ENCODE measurements at regions not wholly inside any gene's neighbourhood (a gene's known extent, or its start where the extent isn't known, plus 50 kb on each side); places are given as distances from the start of the nearest gene placed in this dataset.

DNA sequence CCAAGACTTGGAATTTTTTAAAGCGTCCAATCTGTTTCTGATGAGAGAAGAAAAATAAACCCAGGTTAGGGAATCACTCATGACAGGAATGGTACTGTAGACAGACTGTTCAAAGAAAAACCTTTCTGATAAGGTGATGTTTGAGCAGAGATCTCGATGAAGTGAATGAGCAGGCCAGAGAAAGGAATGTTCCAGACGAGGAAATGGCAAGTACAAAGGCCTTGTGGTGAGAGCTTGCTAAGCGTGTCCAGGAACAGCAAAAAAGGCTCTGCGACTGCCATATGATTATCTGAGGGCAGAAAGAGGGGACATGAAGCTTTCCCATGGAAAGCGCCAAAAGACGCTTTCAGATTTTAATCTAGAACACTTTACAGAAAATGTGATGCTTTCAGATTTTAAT is 458.4 kb upstream of the SOX5 start:
- Histone ChIP-seq H3K27ac (ENCODE audit: control insufficient read depth, insufficient read depth, low read length) (no peak overlapping the region), H3K4me3 (ENCODE audit: control insufficient read depth in 2 of 3, extremely low read depth in 1 of 3, insufficient read depth in 2 of 3, low read depth in 1 of 3, low read length in 3 of 3) (no peak overlapping the region), H2AFZ (ENCODE audit: control insufficient read depth, low read length) (no peak overlapping the region), H3K9me3 (ENCODE audit: control insufficient read depth, low read depth, low read length) (no peaks in the 10 kb centered on the region), H3K4me1 (ENCODE audit: control insufficient read depth, extremely low read depth, insufficient read depth, low read length) (peaks cover 5% of the 10 kb centered on the region), H3K27me3 (ENCODE audit: control insufficient read depth, extremely low read depth, insufficient read depth, low read length) (no peaks in the 10 kb centered on the region), H3K9ac (ENCODE audit: control insufficient read depth, extremely low read depth, insufficient read depth, low read length) (no peak overlapping the region), H3K9me1 (ENCODE audit: control insufficient read depth, extremely low read depth, insufficient read depth, low read length) (no peaks in the 10 kb centered on the region), H3K36me3 (ENCODE audit: control insufficient read depth in 2 of 2, extremely low read depth in 1 of 2, insufficient read depth in 2 of 2, low read length in 2 of 2) (no peaks in the 10 kb centered on the region), H3K4me2 (ENCODE audit: control insufficient read depth, extremely low read depth, insufficient read depth, low read depth, low read length) (no peak overlapping the region), H4K20me1 (ENCODE audit: control insufficient read depth, extremely low read depth, insufficient read depth, low read length) (no peaks in the 10 kb centered on the region), H3K79me2 (ENCODE audit: control insufficient read depth, insufficient read depth, low read length) (no peaks in the 10 kb centered on the region)
- DNase-seq (ENCODE audit: low read depth, low spot score) (no peak), FAIRE-seq (no peak)
- dilution Hi-C loops (cut with MboI; ENCODE audit: extremely low pct_ligation_motif_present, low sequenced_read_pairs): no loop called here
- TF ChIP-seq, protein P1, sequence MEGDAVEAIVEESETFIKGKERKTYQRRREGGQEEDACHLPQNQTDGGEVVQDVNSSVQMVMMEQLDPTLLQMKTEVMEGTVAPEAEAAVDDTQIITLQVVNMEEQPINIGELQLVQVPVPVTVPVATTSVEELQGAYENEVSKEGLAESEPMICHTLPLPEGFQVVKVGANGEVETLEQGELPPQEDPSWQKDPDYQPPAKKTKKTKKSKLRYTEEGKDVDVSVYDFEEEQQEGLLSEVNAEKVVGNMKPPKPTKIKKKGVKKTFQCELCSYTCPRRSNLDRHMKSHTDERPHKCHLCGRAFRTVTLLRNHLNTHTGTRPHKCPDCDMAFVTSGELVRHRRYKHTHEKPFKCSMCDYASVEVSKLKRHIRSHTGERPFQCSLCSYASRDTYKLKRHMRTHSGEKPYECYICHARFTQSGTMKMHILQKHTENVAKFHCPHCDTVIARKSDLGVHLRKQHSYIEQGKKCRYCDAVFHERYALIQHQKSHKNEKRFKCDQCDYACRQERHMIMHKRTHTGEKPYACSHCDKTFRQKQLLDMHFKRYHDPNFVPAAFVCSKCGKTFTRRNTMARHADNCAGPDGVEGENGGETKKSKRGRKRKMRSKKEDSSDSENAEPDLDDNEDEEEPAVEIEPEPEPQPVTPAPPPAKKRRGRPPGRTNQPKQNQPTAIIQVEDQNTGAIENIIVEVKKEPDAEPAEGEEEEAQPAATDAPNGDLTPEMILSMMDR (optimal IDR thresholded peaks at IDR 0.05 in 1 of 3, IDR thresholded peaks at IDR 0.05 in 1 of 3, conservative IDR thresholded peaks at IDR 0.05 in 1 of 3; ENCODE audit: extremely low read depth in 1 of 3, insufficient read depth in 2 of 3, low read length in 3 of 3): no peak
- TF ChIP-seq EZH2 (IDR thresholded peaks at IDR 0.05; ENCODE audit: low read length): no peak

DNA sequence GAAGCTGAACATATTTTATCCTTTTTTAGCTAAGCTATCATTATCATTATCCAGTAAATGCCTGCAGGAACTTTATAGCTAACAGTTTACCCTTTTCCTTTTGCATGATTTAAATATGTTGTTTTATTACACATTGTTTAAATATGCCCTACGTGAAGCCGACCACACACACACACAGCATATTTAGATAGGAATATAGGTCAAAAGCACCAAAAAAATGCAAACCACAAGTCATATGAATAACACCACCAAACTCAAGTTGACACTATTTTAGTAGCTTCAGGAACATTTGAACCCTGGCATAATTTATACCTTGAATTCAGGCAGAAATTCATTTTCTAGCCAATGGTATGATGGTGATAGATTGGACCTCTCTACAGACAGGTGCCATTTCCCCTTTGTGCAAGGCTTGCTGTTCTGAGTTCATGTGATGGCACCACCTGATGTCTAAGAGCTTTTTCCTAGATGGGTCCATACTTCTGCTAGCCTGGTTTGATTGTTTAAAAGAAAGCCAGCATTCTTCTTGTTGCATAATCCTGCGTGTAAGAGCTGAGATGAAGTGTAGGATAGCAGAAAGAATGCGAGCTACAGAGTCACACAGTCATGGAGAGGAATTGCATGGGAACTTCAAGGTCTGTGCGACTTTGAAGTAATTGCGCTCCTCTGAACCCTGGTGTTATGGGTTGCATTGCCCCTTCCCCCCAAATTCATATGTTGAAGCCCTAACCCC is 454.8 kb upstream of the SOX5 start:
- no peak for TF ChIP-seq EZH2 (IDR thresholded peaks at IDR 0.05; ENCODE audit: low read length)
- TF ChIP-seq, protein P1 (optimal IDR thresholded peaks at IDR 0.05 in 1 of 3, IDR thresholded peaks at IDR 0.05 in 1 of 3, conservative IDR thresholded peaks at IDR 0.05 in 1 of 3; ENCODE audit: extremely low read depth in 1 of 3, insufficient read depth in 2 of 3, low read length in 3 of 3): no peak
- no peak overlapping the region for H3K4me2 ChIP-seq (ENCODE audit: control insufficient read depth, extremely low read depth, insufficient read depth, low read depth, low read length)
- H3K79me2 ChIP-seq (ENCODE audit: control insufficient read depth, insufficient read depth, low read length): no peaks in the 10 kb centered on the region
- no peak overlapping the region for H3K9ac ChIP-seq (ENCODE audit: control insufficient read depth, extremely low read depth, insufficient read depth, low read length)
- H3K9me3 ChIP-seq (ENCODE audit: control insufficient read depth, low read depth, low read length): no peaks in the 10 kb centered on the region
- no peaks in the 10 kb centered on the region for H3K36me3 ChIP-seq (ENCODE audit: control insufficient read depth in 2 of 2, extremely low read depth in 1 of 2, insufficient read depth in 2 of 2, low read length in 2 of 2)
- no peak for DNase-seq (ENCODE audit: low read depth, low spot score)
- H2AFZ ChIP-seq (ENCODE audit: control insufficient read depth, low read length): no peak overlapping the region
- dilution Hi-C loops (cut with MboI; ENCODE audit: extremely low pct_ligation_motif_present, low sequenced_read_pairs): no loop called here
- peaks cover 5% of the 10 kb centered on the region for H3K4me1 ChIP-seq (ENCODE audit: control insufficient read depth, extremely low read depth, insufficient read depth, low read length)
- H3K27ac ChIP-seq (ENCODE audit: control insufficient read depth, insufficient read depth, low read length): no peak overlapping the region
- H4K20me1 ChIP-seq (ENCODE audit: control insufficient read depth, extremely low read depth, insufficient read depth, low read length): no peaks in the 10 kb centered on the region
- no peaks in the 10 kb centered on the region for H3K9me1 ChIP-seq (ENCODE audit: control insufficient read depth, extremely low read depth, insufficient read depth, low read length)
- H3K4me3 ChIP-seq (ENCODE audit: control insufficient read depth in 2 of 3, extremely low read depth in 1 of 3, insufficient read depth in 2 of 3, low read depth in 1 of 3, low read length in 3 of 3): no peak overlapping the region
- FAIRE-seq: no peak
- no peaks in the 10 kb centered on the region for H3K27me3 ChIP-seq (ENCODE audit: control insufficient read depth, extremely low read depth, insufficient read depth, low read length)

Measured in keratinocyte (primary cell).